SU-DHL-6 (cell line): ENCODE measurements at regions not wholly inside any gene's neighbourhood (a gene's known extent, or its start where the extent isn't known, plus 50 kb on each side); places are given as distances from the start of the nearest gene placed in this dataset.

Experiments
- H2AFZ ChIP-seq: fragments of 200-600 bp; sonication (generic); 2 replicates; pipeline ENCODE4 v1.6.1; 2014; ENCODE audit warnings: low read depth, mild to moderate bottlenecking, moderate library complexity, mixed read lengths, antibody characterized with exemption, low read length; ENCODE audit not compliant: severe bottlenecking
- H3F3A ChIP-seq: fragments of 200-600 bp; shearing (Covaris generic); 2 replicates; pipeline ENCODE4 v1.6.0; 2016; ENCODE audit warnings: antibody characterized with exemption, mild to moderate bottlenecking; ENCODE audit not compliant: insufficient read depth
- H3K27ac ChIP-seq: fragments of 200-600 bp; sonication (generic); 2 replicates; pipeline ENCODE4 v1.5.1; 2016; ENCODE audit warnings: low read depth, mild to moderate bottlenecking, low read length, moderate library complexity, mixed read lengths
- H3K27me3 ChIP-seq: fragments of 200-600 bp; sonication (generic), shearing (Covaris generic); 2 replicates; pipeline ENCODE4 v1.6.0; 2014; ENCODE audit warnings: mild to moderate bottlenecking, low read length
- H3K36me3 ChIP-seq: fragments of 200-600 bp; sonication (generic); 2 replicates; pipeline ENCODE4 v1.6.1; 2014; ENCODE audit warnings: mild to moderate bottlenecking, low read length, mixed read lengths
- H3K4me2 ChIP-seq: fragments of 300-600, 200-600 bp; shearing (Covaris generic), sonication (generic); 2 replicates; pipeline ENCODE4 v1.6.0; 2014; ENCODE audit warnings: low read length, low read depth, mild to moderate bottlenecking; ENCODE audit not compliant: poor library complexity, severe bottlenecking
- H3K4me3 ChIP-seq: fragments of 200-600 bp; sonication (generic); 2 replicates; pipeline ENCODE4 v1.5.1; 2014; ENCODE audit warnings: antibody characterized with exemption, low read length, mild to moderate bottlenecking, mixed read lengths; ENCODE audit not compliant: insufficient read depth, poor library complexity, severe bottlenecking
- H3K79me2 ChIP-seq: fragments of 200-600 bp; sonication (generic); 2 replicates; pipeline ENCODE4 v1.6.1; 2014; ENCODE audit warnings: mild to moderate bottlenecking, low read length, moderate library complexity; ENCODE audit not compliant: insufficient read depth
- H3K9ac ChIP-seq: fragments of 200-600 bp; sonication (generic); 2 replicates; pipeline ENCODE4 v1.7.0; 2014; ENCODE audit warnings: mild to moderate bottlenecking, low read length
- H3K9me2 ChIP-seq: fragments of 200-600 bp; sonication (generic); replicated peaks from 2 replicates; pipeline ENCODE4 v1.6.1; 2014; ENCODE audit warnings: low read length; ENCODE audit not compliant: insufficient read depth
- H3K9me3 ChIP-seq: fragments of 200-600 bp; sonication (generic); 2 replicates; pipeline ENCODE4 v1.6.1; 2014; ENCODE audit warnings: low read length, mixed read lengths; ENCODE audit not compliant: insufficient read depth
- H4K20me1 ChIP-seq: fragments of 200-600 bp; sonication (generic); 2 replicates; pipeline ENCODE4 v1.6.1; 2014; ENCODE audit warnings: low read depth, mild to moderate bottlenecking, antibody characterized with exemption, low read length, moderate library complexity, mixed read lengths
- EZH2phosphoT487 ChIP-seq: fragments of 200-600 bp; sonication (generic), shearing (Covaris generic); conservative IDR thresholded peaks from 2 replicates; pipeline ENCODE4 v1.6.1; 2018; ENCODE audit warnings: mild to moderate bottlenecking, antibody characterized with exemption, low read length, moderate library complexity, mixed read lengths
- TF ChIP-seq, protein P1 (sequence below): fragments of 200-600 bp; sonication (generic); IDR thresholded peaks from one replicate; pipeline ENCODE4 v1.5.1; 2017; ENCODE audit warnings: antibody characterized with exemption, mild to moderate bottlenecking, low read length, moderate library complexity; ENCODE audit not compliant: insufficient read depth, poor library complexity, severe bottlenecking

DNA sequence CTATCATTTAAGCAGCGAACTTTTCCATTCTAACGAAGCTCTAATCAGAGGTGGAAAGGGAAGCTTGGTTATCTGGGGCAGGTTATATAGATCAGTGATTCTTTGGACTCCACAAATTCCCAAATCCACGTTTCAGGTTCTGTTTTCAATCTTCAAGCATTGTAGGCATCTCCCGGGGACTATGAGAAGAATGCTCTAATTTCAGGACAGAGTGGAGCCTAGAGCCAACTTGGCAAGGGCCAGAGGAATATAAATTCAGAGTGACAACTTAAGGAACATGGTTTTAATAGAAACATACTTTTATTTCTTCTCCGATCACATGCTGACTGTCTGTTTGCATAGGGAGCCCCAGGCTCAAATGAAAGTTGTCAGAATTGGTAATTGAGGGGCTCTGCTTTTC, 514.0 kb upstream of the KLF4 start:
- H3F3A ChIP-seq: no peaks in the 10 kb centered on the region
- H3K9me3 ChIP-seq: no peaks in the 10 kb centered on the region
- TF ChIP-seq, protein P1, sequence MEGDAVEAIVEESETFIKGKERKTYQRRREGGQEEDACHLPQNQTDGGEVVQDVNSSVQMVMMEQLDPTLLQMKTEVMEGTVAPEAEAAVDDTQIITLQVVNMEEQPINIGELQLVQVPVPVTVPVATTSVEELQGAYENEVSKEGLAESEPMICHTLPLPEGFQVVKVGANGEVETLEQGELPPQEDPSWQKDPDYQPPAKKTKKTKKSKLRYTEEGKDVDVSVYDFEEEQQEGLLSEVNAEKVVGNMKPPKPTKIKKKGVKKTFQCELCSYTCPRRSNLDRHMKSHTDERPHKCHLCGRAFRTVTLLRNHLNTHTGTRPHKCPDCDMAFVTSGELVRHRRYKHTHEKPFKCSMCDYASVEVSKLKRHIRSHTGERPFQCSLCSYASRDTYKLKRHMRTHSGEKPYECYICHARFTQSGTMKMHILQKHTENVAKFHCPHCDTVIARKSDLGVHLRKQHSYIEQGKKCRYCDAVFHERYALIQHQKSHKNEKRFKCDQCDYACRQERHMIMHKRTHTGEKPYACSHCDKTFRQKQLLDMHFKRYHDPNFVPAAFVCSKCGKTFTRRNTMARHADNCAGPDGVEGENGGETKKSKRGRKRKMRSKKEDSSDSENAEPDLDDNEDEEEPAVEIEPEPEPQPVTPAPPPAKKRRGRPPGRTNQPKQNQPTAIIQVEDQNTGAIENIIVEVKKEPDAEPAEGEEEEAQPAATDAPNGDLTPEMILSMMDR: no peak
- no peak for TF ChIP-seq EZH2phosphoT487
- no peaks in the 10 kb centered on the region for H3K79me2 ChIP-seq
- H3K27ac ChIP-seq: no peak overlapping the region
- H3K36me3 ChIP-seq: no peaks in the 10 kb centered on the region
- no peaks in the 10 kb centered on the region for H3K9me2 ChIP-seq
- no peaks in the 10 kb centered on the region for H3K27me3 ChIP-seq
- H3K4me3 ChIP-seq: no peak overlapping the region
- H3K9ac ChIP-seq: no peak overlapping the region
- H4K20me1 ChIP-seq: no peaks in the 10 kb centered on the region
- H3K4me2 ChIP-seq: no peak overlapping the region
- no peak overlapping the region for H2AFZ ChIP-seq

DNA sequence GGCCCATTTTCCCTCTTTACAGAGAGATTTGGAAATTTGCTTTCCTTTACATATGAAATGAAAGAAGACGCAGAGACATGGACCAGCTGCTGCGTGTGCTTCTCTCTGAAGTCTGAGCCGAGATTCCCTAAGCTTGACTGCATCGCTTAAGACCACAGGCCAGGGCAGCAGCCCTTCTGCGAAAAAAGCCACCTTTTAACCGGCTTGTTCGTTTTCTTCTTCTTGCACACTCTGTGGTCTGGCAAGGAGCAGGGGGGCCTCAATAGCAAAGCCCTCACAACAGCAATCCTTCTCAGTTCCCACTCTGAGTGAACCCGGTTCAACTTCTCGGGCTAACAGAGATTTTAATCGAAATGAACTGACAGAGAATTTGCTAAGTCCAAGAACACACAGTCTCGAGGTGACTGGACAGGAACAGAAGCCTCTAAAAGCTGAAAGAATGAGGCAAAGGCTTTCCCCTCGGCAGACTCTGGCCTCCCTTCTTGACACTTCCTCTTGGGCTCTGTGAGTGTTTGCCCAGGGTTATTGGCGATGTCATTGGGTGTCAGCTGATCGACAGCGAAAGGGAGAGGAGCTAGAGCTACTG, 512.9 kb upstream of the KLF4 start:
- Histone ChIP-seq H3K9me3 (no peaks in the 10 kb centered on the region), H3K4me2 (no peak overlapping the region), H3K27me3 (no peaks in the 10 kb centered on the region), H3K9me2 (no peaks in the 10 kb centered on the region), H3K27ac (no peak overlapping the region), H3K79me2 (no peaks in the 10 kb centered on the region), H2AFZ (no peak overlapping the region), H3K4me3 (no peak overlapping the region), H4K20me1 (no peaks in the 10 kb centered on the region), H3K9ac (no peak overlapping the region), H3F3A (no peaks in the 10 kb centered on the region), H3K36me3 (no peaks in the 10 kb centered on the region)
- TF ChIP-seq, protein P1: no peak
- no peak for TF ChIP-seq EZH2phosphoT487

DNA sequence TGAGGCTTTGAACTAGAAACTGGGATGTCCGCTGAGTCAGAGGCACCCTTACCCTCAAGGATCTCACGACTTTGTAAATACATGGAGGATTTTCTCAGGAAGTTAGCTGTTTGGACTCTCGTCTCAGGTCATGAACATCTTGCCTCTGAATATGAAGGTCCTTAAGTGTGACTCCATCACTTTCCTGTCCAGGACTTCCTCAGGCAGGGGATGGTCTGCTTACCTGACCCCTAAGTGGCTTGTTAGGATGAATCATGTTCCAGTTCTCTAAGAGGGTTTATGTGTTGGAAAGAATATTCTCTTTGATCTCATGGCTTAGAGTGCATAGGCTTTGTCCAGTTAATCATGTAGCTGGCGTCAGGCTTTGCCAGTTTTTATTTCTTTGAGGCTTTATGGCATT, 511.7 kb upstream of the KLF4 start:
- Histone ChIP-seq H3K79me2 (no peaks in the 10 kb centered on the region), H3K9me2 (no peaks in the 10 kb centered on the region), H3F3A (no peaks in the 10 kb centered on the region), H3K9ac (no peak overlapping the region), H3K4me2 (no peak overlapping the region), H3K9me3 (no peaks in the 10 kb centered on the region), H3K27ac (no peak overlapping the region), H3K27me3 (no peaks in the 10 kb centered on the region), H2AFZ (no peak overlapping the region), H3K36me3 (no peaks in the 10 kb centered on the region), H3K4me3 (no peak overlapping the region), H4K20me1 (no peaks in the 10 kb centered on the region)
- TF ChIP-seq, protein P1: no peak
- TF ChIP-seq EZH2phosphoT487: no peak
